SK-N-SH treated with all-trans-retinoic acid at 6 μM for 48 hours (cell line): ENCODE measurements at regions not wholly inside any gene's neighbourhood (a gene's known extent, or its start where the extent isn't known, plus 50 kb on each side); places are given as distances from the start of the nearest gene placed in this dataset.

ENCODE experiments used
- ARNTL ChIP-seq: fragments of 450-650 bp; formaldehyde crosslinking; IDR thresholded peaks from 2 replicates; pipeline ENCODE4 v1.5.0; 2020; ENCODE audit warnings: low read depth, mild to moderate bottlenecking, moderate library complexity, borderline replicate concordance
- CREB5 ChIP-seq: fragments of 250-450 bp; sonication (Bioruptor Pico); IDR thresholded peaks from 2 replicates; pipeline ENCODE4 v1.5.1; 2020; ENCODE audit warnings: low read depth, mild to moderate bottlenecking, moderate library complexity
- GLIS3 ChIP-seq: fragments of 250-450 bp; sonication (Bioruptor Pico); IDR thresholded peaks from 2 replicates; pipeline ENCODE4 v1.5.0; 2020; ENCODE audit warnings: mild to moderate bottlenecking, moderate library complexity
- ISL1 ChIP-seq: fragments of 250-450 bp; sonication (Bioruptor Pico); IDR thresholded peaks from 2 replicates; pipeline ENCODE4 v2.1.2; 2022; ENCODE audit warnings: mild to moderate bottlenecking, moderate library complexity
- PATZ1 ChIP-seq: fragments of 250-450 bp; sonication (Bioruptor Pico); IDR thresholded peaks from 2 replicates; pipeline ENCODE4 v1.8.0; 2020; ENCODE audit warnings: mild to moderate bottlenecking, moderate library complexity, borderline replicate concordance
- PPARA ChIP-seq: fragments of 250-450 bp; sonication (Bioruptor Pico); IDR thresholded peaks from 2 replicates; pipeline ENCODE4 v1.5.0; 2020; ENCODE audit warnings: mild to moderate bottlenecking, borderline replicate concordance
- RARB ChIP-seq: fragments of 250-450 bp; sonication (Bioruptor Pico); IDR thresholded peaks from 2 replicates; pipeline ENCODE4 v1.8.0; 2021; ENCODE audit warnings: mild to moderate bottlenecking, moderate library complexity
- ZFP3 ChIP-seq: fragments of 250-450 bp; sonication (Bioruptor Pico); IDR thresholded peaks from 2 replicates; pipeline ENCODE4 v1.5.0; 2020; ENCODE audit warnings: mild to moderate bottlenecking, moderate library complexity
- ZFP30 ChIP-seq: fragments of 450-650 bp; formaldehyde crosslinking; IDR thresholded peaks from 2 replicates; pipeline ENCODE4 v1.5.0; 2022; ENCODE audit warnings: mild to moderate bottlenecking, moderate library complexity
- ZNF8 ChIP-seq: fragments of 450-650 bp; formaldehyde crosslinking; IDR thresholded peaks from 2 replicates; pipeline ENCODE4 v1.5.0; 2020; ENCODE audit warnings: mild to moderate bottlenecking, moderate library complexity

DNA sequence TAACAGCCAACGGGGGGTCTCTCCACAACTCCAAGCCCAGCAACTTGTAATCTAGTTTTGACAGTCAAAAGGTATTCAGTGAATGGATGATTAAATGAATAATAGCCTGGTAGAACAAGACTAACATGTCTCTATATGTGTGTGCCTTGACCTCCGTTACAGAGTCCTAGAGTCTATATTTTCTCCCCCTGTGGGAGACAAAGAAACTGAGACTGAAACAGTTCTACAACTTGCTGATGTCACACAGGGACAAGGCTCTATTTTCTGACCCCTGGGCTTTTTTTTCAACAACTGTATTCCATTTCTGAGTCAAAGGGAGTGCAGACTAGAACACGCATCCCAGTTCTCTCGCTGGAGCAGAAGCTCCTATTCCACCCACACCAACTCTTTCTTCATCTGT lies 223.6 kb upstream of the AGAP1 start:
- TF ChIP-seq PPARA (CRISPR knock-in tag) (no peak), ISL1 (CRISPR knock-in tag) (no peak), GLIS3 (no peak), CREB5 (no peak), ARNTL (CRISPR knock-in tag) (no peak), ZFP30 (CRISPR knock-in tag) (no peak), ZNF8 (CRISPR knock-in tag) (no peak), ZFP3 (CRISPR knock-in tag) (no peak), RARB (CRISPR knock-in tag) (no peak), PATZ1 (CRISPR knock-in tag) (no peak)
